ENCODE measurements at regions not wholly inside any gene's neighbourhood (a gene's known extent, or its start where the extent isn't known, plus 50 kb on each side); places are given as distances from the start of the nearest gene placed in this dataset.

DNA sequence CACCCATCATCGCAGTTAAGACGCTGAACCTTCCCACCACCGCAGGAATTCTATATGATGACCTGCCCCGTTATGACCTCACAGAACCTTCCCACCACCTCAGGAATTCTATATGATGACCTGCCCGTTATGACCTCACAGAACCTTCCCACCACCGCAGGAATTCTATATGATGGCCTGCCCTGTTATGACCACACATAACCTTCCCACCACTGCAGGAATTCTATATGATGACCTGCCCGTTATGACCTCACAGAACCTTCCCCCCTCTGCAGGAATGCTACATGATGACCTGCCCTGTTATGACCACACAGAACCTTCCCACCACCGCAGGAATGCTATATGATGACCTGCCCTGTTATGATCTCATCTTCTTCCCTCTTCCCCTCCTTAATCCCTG, 64.3 kb downstream of the IRX1 start:
- TF ChIP-seq, protein P1, sequence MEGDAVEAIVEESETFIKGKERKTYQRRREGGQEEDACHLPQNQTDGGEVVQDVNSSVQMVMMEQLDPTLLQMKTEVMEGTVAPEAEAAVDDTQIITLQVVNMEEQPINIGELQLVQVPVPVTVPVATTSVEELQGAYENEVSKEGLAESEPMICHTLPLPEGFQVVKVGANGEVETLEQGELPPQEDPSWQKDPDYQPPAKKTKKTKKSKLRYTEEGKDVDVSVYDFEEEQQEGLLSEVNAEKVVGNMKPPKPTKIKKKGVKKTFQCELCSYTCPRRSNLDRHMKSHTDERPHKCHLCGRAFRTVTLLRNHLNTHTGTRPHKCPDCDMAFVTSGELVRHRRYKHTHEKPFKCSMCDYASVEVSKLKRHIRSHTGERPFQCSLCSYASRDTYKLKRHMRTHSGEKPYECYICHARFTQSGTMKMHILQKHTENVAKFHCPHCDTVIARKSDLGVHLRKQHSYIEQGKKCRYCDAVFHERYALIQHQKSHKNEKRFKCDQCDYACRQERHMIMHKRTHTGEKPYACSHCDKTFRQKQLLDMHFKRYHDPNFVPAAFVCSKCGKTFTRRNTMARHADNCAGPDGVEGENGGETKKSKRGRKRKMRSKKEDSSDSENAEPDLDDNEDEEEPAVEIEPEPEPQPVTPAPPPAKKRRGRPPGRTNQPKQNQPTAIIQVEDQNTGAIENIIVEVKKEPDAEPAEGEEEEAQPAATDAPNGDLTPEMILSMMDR (IDR thresholded peaks at IDR 0.05), result no peak
- TF ChIP-seq EZH2 (IDR thresholded peaks at IDR 0.05; ENCODE audit: borderline replicate concordance, insufficient read depth, low read depth, low read length, poor library complexity, severe bottlenecking), result no peak
